SK-N-SH (cell line): ENCODE measurements at regions not wholly inside any gene's neighbourhood (a gene's known extent, or its start where the extent isn't known, plus 50 kb on each side); places are given as distances from the start of the nearest gene placed in this dataset.

Experiments
- CTCF ChIA-PET: fragments of 300-600, 350-600 bp; formaldehyde crosslinking; extraction: SDS; loops from one replicate; lab custom pipeline; 2021; lab: Yijun Ruan, JAX
- POLR2A ChIA-PET: fragments of 350-600 bp; sonication (Branson Sonifier 250); formaldehyde crosslinking; extraction: SDS; loops from one replicate; lab custom pipeline; 2020; ENCODE audit warnings: antibody characterized with exemption, inconsistent platforms; lab: Yijun Ruan, JAX
- DNase-seq: peaks from one replicate; pipeline ENCODE4 v3.0.0; 2012
- H2AFZ ChIP-seq: fragments of 200-600 bp; sonication (generic); 2 replicates; pipeline ENCODE4 v1.8.1; 2016; ENCODE audit warnings: antibody characterized with exemption, mild to moderate bottlenecking, low read depth
- H3F3A ChIP-seq: fragments of 200-600 bp; sonication (generic); replicated peaks from 2 replicates; pipeline ENCODE3; 2016; ENCODE audit warnings: antibody characterized with exemption, mild to moderate bottlenecking; ENCODE audit not compliant: insufficient read depth
- H3K27ac ChIP-seq, 2 experiments: fragments of 200-500 bp in 1 of 2; fragments of 200-600 bp in 1 of 2; sonication (Bioruptor generic) in 1 of 2; sonication (generic), shearing (Covaris generic) in 1 of 2; 2 replicates each; pipeline versions ENCODE4 v1.5.1 to v1.6.1; 2014 to 2016; ENCODE audit warnings: low read depth in 2 of 2, inconsistent platforms in 1 of 2, low read length in 1 of 2, mild to moderate bottlenecking in 1 of 2, mixed read lengths in 1 of 2
- H3K27me3 ChIP-seq: fragments of 200-600 bp; sonication (generic), shearing (Covaris generic); 2 replicates; pipeline ENCODE4 v1.6.1; 2016; ENCODE audit warnings: mixed run types; ENCODE audit not compliant: insufficient read depth
- H3K36me3 ChIP-seq, 2 experiments: fragments of 200-500 bp in 1 of 2; fragments of 200-600 bp in 1 of 2; sonication (Bioruptor generic) in 1 of 2; sonication (generic) in 1 of 2; replicated peaks in 1 of 2; 2 replicates each; pipeline versions ENCODE3 to v1.5.1; 2014 to 2016; ENCODE audit warnings: low read length in 1 of 2, mild to moderate bottlenecking in 1 of 2; ENCODE audit not compliant: insufficient read depth in 2 of 2, control insufficient read depth in 1 of 2
- H3K4me1 ChIP-seq, 2 experiments: fragments of 200-500 bp in 1 of 2; fragments of 200-600 bp in 1 of 2; sonication (Bioruptor generic) in 1 of 2; sonication (generic), shearing (Covaris generic) in 1 of 2; 2 replicates each; pipeline versions ENCODE4 v1.5.1 to v1.6.1; 2014 to 2016; ENCODE audit warnings: low read depth in 1 of 2, low read length in 1 of 2, mixed run types in 1 of 2; ENCODE audit not compliant: insufficient read depth in 2 of 2, control insufficient read depth in 1 of 2
- H3K4me2 ChIP-seq: fragments of 200-600 bp; sonication (generic), shearing (Covaris generic); 2 replicates; pipeline ENCODE4 v1.6.1; 2017; ENCODE audit warnings: mixed run types
- H3K4me3 ChIP-seq, 2 experiments: fragments of 200-500 bp in 1 of 2; fragments of 200-600 bp in 1 of 2; sonication (Bioruptor generic) in 1 of 2; sonication (generic), shearing (Covaris generic) in 1 of 2; 2 replicates each; pipeline versions ENCODE4 v1.5.1 to v1.8.1; 2014 to 2016; ENCODE audit warnings: low read depth in 2 of 2, inconsistent platforms in 1 of 2, low read length in 1 of 2, mild to moderate bottlenecking in 1 of 2, mixed read lengths in 1 of 2, moderate library complexity in 1 of 2
- H3K79me2 ChIP-seq: fragments of 200-600 bp; sonication (generic); 2 replicates; pipeline ENCODE4 v1.8.1; 2017; ENCODE audit warnings: mild to moderate bottlenecking; ENCODE audit not compliant: insufficient read depth
- H3K9ac ChIP-seq: fragments of 200-600 bp; sonication (generic); 2 replicates; pipeline ENCODE4 v1.6.1; 2017; ENCODE audit warnings: mixed run types
- H3K9me2 ChIP-seq: fragments of 200-600 bp; sonication (generic); 2 replicates; pipeline ENCODE4 v1.6.1; 2017; ENCODE audit warnings: mixed run types
- H3K9me3 ChIP-seq: fragments of 200-600 bp; sonication (generic); 2 replicates; pipeline ENCODE4 v1.6.1; 2017; ENCODE audit warnings: mixed run types, mild to moderate bottlenecking, moderate library complexity
- H4K20me1 ChIP-seq: fragments of 200-600 bp; sonication (generic); 2 replicates; pipeline ENCODE4 v1.6.1; 2017; ENCODE audit warnings: mild to moderate bottlenecking, mixed run types; ENCODE audit not compliant: insufficient read depth
- CHD2 ChIP-seq: fragments of 150-350 bp; IDR thresholded peaks from 2 replicates; pipeline ENCODE4 v1.6.1; 2018; ENCODE audit warnings: low read length; ENCODE audit not compliant: partially characterized antibody
- CTCF ChIP-seq: fragments of 200-600 bp; sonication (generic); IDR thresholded peaks from 2 replicates; pipeline ENCODE4 v1.6.1; 2017; ENCODE audit warnings: antibody characterized with exemption, mild to moderate bottlenecking, moderate library complexity
- EP300 ChIP-seq, 2 experiments: IDR thresholded peaks; 2 replicates each; pipeline versions ENCODE4 v1.4.0 to v1.6.1; 2012; ENCODE audit warnings: borderline replicate concordance in 1 of 2, low read depth in 1 of 2, low read length in 1 of 2
- GABPA ChIP-seq: IDR thresholded peaks from 2 replicates; pipeline ENCODE4 v1.4.0; 2012; ENCODE audit warnings: low read depth, mild to moderate bottlenecking
- MEF2A ChIP-seq: IDR thresholded peaks from 2 replicates; pipeline ENCODE4 v1.4.0; 2012; ENCODE audit warnings: low read depth, borderline replicate concordance
- NFIC ChIP-seq: IDR thresholded peaks from 2 replicates; pipeline ENCODE4 v1.4.0; 2012; ENCODE audit warnings: borderline replicate concordance
- NRF1 ChIP-seq: IDR thresholded peaks from 2 replicates; pipeline ENCODE4 v1.6.1; 2012; ENCODE audit warnings: low read depth, mild to moderate bottlenecking, low read length
- POLR2AphosphoS5 ChIP-seq: IDR thresholded peaks from 2 replicates; pipeline ENCODE4 v1.6.1; 2012; ENCODE audit warnings: low read depth, low read length
- RAD21 ChIP-seq: IDR thresholded peaks from 2 replicates; pipeline ENCODE4 v1.6.1; 2012; ENCODE audit warnings: mild to moderate bottlenecking, low read length
- RCOR1 ChIP-seq: fragments of 150-350 bp; IDR thresholded peaks from 2 replicates; pipeline ENCODE4 v1.6.1; 2017; ENCODE audit warnings: antibody characterized with exemption, low read length
- RFX5 ChIP-seq: IDR thresholded peaks from 2 replicates; pipeline ENCODE4 v1.6.1; 2012; ENCODE audit warnings: mild to moderate bottlenecking, improper control_type of control experiment, low read length
- SIN3A ChIP-seq: IDR thresholded peaks from 2 replicates; pipeline ENCODE4 v1.6.1; 2012; ENCODE audit warnings: low read depth, mild to moderate bottlenecking, low read length, moderate library complexity, borderline replicate concordance
- TAF1 ChIP-seq: IDR thresholded peaks from 2 replicates; pipeline ENCODE4 v1.6.1; 2012; ENCODE audit warnings: low read depth, mild to moderate bottlenecking, low read length, moderate library complexity, borderline replicate concordance
- TCF12 ChIP-seq: IDR thresholded peaks from 2 replicates; pipeline ENCODE4 v1.4.0; 2012
- USF1 ChIP-seq: IDR thresholded peaks from 2 replicates; pipeline ENCODE4 v1.4.0; 2012; ENCODE audit warnings: low read depth, borderline replicate concordance
- YY1 ChIP-seq: IDR thresholded peaks from 2 replicates; pipeline ENCODE4 v1.4.0; 2012; ENCODE audit warnings: low read depth, mild to moderate bottlenecking

- Histone ChIP-seq H3K79me2 (no peaks in the 10 kb centered on the region), H4K20me1 (no peaks in the 10 kb centered on the region), H3F3A (no peaks in the 10 kb centered on the region), H3K4me2 (no peak overlapping the region), H3K27ac (no peak overlapping the region), H2AFZ (no peak overlapping the region), H3K36me3 (no peaks in the 10 kb centered on the region), H3K9me3 (no peaks in the 10 kb centered on the region), H3K27me3 (no peaks in the 10 kb centered on the region), H3K9ac (no peak overlapping the region), H3K4me3 (no peak overlapping the region), H3K4me1 (no peaks in the 10 kb centered on the region), H3K9me2 (no peaks in the 10 kb centered on the region)
- ChIA-PET CTCF (no interaction called here), POLR2A (no interaction called here)
- no peak for DNase-seq
- no peak for TF ChIP-seq EP300 (IDR thresholded peaks at IDR 0.05; ENCODE audit: borderline replicate concordance in 1 of 2, low read depth in 1 of 2, low read length in 1 of 2)
- no peak for TF ChIP-seq CHD2
- no peak for TF ChIP-seq GABPA
- TF ChIP-seq NFIC: no peak
- no peak for TF ChIP-seq TCF12
- no peak for TF ChIP-seq RAD21
- TF ChIP-seq RFX5: no peak
- TF ChIP-seq RCOR1: no peak
- no peak for TF ChIP-seq POLR2AphosphoS5
- TF ChIP-seq SIN3A: no peak
- no peak for TF ChIP-seq USF1
- no peak for TF ChIP-seq TAF1
- TF ChIP-seq CTCF: no peak
- no peak for TF ChIP-seq YY1
- no peak for TF ChIP-seq NRF1
- no peak for TF ChIP-seq MEF2A
Observed at GRCh38 chr2:146530886-146531285, 1313.9 kb upstream of the ACVR2A start.

DNA sequence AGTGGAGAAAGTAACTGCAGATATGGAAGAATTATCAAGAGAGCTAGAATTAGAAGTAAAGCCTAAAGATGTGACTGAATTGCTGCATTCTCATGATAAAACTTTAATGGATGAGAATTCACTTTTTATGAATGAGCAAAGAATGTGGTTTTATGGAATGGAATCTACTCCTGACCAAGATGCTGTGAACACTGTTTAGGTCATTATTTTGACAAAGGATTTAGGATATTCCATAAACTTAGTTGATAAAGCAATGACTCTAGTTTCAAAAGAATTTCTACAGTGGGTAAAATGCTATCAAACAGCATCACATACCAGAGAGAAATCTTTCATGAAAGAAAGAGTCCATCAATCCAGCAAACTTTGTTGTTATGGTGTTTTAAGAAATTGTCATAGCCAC, 1317.7 kb upstream of the ACVR2A start:
- H3F3A ChIP-seq: no peaks in the 10 kb centered on the region
- H3K4me2 ChIP-seq: no peak overlapping the region
- ChIA-PET CTCF (no interaction called here), POLR2A (no interaction called here)
- H3K27ac ChIP-seq: no peak overlapping the region
- no peaks in the 10 kb centered on the region for H3K36me3 ChIP-seq
- H3K4me3 ChIP-seq: no peak overlapping the region
- H3K9me2 ChIP-seq: no peaks in the 10 kb centered on the region
- H2AFZ ChIP-seq: no peak overlapping the region
- no peak for DNase-seq
- TF ChIP-seq GABPA (no peak), NFIC (no peak), USF1 (no peak)
- no peaks in the 10 kb centered on the region; a peak in 1 of 4 replicates for H3K4me1 ChIP-seq
- H3K9ac ChIP-seq: no peak overlapping the region
- H3K27me3 ChIP-seq: no peaks in the 10 kb centered on the region
- no peaks in the 10 kb centered on the region for H3K79me2 ChIP-seq
- no peaks in the 10 kb centered on the region for H4K20me1 ChIP-seq
- no peaks in the 10 kb centered on the region for H3K9me3 ChIP-seq
